Thoracic aorta (tissue), 2 donors: ENCODE measurements at regions not wholly inside any gene's neighbourhood (a gene's known extent, or its start where the extent isn't known, plus 50 kb on each side); places are given as distances from the start of the nearest gene placed in this dataset.
A peak's percentile ranks its signal among the peaks of the same experiment; 100 is the strongest.

Experiments
- ATAC-seq: fragments of 150-250 bp; one replicate; pipeline ENCODE4 v1.8.0; 2017; ENCODE audit warnings: low read depth; ENCODE audit not compliant: insufficient number of reproducible peaks, low FRiP score
- DNase-seq: peaks from one replicate; pipeline ENCODE4 v3.0.0-alpha.2; 2020; ENCODE audit warnings: low spot score
- H3K27ac ChIP-seq, 2 donors: fragments of 200-600 bp; sonication (generic); 1 replicate in 1 of 2; 2 replicates in 1 of 2; pipeline ENCODE4 v1.5.1; 2016; ENCODE audit warnings: mild to moderate bottlenecking in 2 of 2, moderate library complexity in 2 of 2
- H3K27me3 ChIP-seq: fragments of 200-600 bp; sonication (generic); replicated peaks from 2 replicates; pipeline ENCODE4 v1.6.0; 2016; ENCODE audit warnings: mild to moderate bottlenecking; ENCODE audit not compliant: insufficient read depth
- H3K36me3 ChIP-seq: fragments of 200-600 bp; sonication (generic); one replicate; pipeline ENCODE4 v1.5.1; 2016
- H3K4me1 ChIP-seq, 2 donors: fragments of 200-600 bp; sonication (generic); 1 replicate in 1 of 2; 2 replicates in 1 of 2; pipeline versions ENCODE4 v1.5.1 to v1.6.0; 2016; ENCODE audit warnings: low read depth in 2 of 2, mild to moderate bottlenecking in 1 of 2; ENCODE audit not compliant: control insufficient read depth in 1 of 2
- H3K4me3 ChIP-seq: fragments of 200-600 bp; sonication (generic); 2 replicates; pipeline ENCODE4 v1.5.1; 2016; ENCODE audit warnings: mild to moderate bottlenecking
- H3K9me3 ChIP-seq: fragments of 200-600 bp; sonication (generic); 2 replicates; pipeline ENCODE4 v1.5.1; 2016
- TF ChIP-seq, protein P1 (sequence below): fragments of 200-600 bp; sonication (generic); IDR thresholded peaks from one replicate; pipeline ENCODE4 v1.5.1; 2019; ENCODE audit warnings: antibody characterized with exemption

DNA sequence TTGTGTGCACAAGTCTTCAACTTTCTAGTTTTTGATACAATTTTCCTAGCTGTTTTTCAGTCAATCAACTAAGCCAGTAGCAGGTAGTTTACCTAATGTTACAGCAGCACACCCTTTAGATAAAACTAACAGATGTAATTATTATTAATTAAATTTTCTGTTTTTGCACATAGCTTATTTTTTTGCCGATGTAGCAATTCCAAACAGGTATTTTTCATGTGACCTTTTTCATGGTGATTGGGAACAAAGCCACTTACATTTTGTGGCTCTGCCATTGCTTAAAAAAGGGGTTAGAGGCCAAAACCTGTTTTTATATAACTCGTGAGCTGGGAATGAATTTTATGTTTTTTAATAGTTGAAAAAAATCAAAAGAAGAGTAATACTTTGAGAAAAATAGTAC lies 724.5 kb downstream of the FAM181B start:
- DNase-seq (no peak), ATAC-seq (no peak)
- Histone ChIP-seq H3K27me3 (no peaks in the 10 kb centered on the region), H3K27ac (no peak overlapping the region), H3K36me3 (no peaks in the 10 kb centered on the region), H3K4me3 (no peak overlapping the region), H3K4me1 (peaks cover 0 to 6% of the 10 kb centered on the region in 2 donors), H3K9me3 (no peaks in the 10 kb centered on the region)
- TF ChIP-seq, protein P1, sequence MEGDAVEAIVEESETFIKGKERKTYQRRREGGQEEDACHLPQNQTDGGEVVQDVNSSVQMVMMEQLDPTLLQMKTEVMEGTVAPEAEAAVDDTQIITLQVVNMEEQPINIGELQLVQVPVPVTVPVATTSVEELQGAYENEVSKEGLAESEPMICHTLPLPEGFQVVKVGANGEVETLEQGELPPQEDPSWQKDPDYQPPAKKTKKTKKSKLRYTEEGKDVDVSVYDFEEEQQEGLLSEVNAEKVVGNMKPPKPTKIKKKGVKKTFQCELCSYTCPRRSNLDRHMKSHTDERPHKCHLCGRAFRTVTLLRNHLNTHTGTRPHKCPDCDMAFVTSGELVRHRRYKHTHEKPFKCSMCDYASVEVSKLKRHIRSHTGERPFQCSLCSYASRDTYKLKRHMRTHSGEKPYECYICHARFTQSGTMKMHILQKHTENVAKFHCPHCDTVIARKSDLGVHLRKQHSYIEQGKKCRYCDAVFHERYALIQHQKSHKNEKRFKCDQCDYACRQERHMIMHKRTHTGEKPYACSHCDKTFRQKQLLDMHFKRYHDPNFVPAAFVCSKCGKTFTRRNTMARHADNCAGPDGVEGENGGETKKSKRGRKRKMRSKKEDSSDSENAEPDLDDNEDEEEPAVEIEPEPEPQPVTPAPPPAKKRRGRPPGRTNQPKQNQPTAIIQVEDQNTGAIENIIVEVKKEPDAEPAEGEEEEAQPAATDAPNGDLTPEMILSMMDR = no peak

- Histone ChIP-seq H3K27me3 (no peaks in the 10 kb centered on the region), H3K4me1 (peaks cover 0 to 13% of the 10 kb centered on the region in 2 donors), H3K27ac (no peak overlapping the region), H3K9me3 (no peaks in the 10 kb centered on the region), H3K4me3 (no peak overlapping the region), H3K36me3 (no peaks in the 10 kb centered on the region)
- TF ChIP-seq, protein P1 = no peak
- DNase-seq = no peak
- ATAC-seq = no peak
Observed at GRCh38 chr11:82007521-82007920, 726.1 kb downstream of the FAM181B start.

DNA sequence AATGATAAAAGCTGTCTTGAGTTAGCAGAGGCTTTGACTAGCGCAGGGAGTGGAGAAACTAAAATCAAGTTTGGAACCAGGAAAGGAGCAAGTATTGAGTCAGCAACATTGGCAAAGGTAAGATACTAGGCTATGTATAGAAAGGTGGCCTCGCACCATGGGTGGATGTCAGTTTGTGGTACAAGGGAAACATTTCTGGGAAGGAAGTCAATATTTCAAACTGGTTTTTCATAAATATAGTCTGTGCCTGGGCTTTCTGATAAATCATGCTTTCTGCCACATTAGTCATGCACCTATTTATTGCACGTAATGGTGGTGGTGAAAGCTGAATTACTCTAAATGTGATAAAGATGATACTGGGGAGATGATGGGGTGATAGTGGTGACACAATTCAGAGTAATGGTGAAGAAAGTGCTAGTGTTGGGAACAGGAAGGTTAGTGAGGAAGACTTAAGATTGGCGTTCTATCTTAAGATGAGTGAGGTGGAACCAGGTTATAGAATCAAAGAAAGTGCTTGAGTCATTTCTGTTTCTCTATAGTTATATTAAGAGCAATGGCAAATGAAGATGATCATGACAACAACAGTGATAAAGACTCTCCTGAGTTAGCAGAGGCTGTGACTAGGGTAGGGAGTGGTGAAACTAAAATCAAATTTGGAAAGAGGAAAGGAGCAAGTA lies 729.0 kb downstream of the FAM181B start:
- peaks cover 0 to 13% of the 10 kb centered on the region in 2 donors for H3K4me1 ChIP-seq
- ATAC-seq (no peak), DNase-seq (no peak)
- H3K27me3 ChIP-seq = no peaks in the 10 kb centered on the region
- H3K27ac ChIP-seq = no peak overlapping the region
- no peaks in the 10 kb centered on the region for H3K36me3 ChIP-seq
- no peaks in the 10 kb centered on the region for H3K9me3 ChIP-seq
- no peak overlapping the region for H3K4me3 ChIP-seq
- TF ChIP-seq, protein P1 = no peak

DNA sequence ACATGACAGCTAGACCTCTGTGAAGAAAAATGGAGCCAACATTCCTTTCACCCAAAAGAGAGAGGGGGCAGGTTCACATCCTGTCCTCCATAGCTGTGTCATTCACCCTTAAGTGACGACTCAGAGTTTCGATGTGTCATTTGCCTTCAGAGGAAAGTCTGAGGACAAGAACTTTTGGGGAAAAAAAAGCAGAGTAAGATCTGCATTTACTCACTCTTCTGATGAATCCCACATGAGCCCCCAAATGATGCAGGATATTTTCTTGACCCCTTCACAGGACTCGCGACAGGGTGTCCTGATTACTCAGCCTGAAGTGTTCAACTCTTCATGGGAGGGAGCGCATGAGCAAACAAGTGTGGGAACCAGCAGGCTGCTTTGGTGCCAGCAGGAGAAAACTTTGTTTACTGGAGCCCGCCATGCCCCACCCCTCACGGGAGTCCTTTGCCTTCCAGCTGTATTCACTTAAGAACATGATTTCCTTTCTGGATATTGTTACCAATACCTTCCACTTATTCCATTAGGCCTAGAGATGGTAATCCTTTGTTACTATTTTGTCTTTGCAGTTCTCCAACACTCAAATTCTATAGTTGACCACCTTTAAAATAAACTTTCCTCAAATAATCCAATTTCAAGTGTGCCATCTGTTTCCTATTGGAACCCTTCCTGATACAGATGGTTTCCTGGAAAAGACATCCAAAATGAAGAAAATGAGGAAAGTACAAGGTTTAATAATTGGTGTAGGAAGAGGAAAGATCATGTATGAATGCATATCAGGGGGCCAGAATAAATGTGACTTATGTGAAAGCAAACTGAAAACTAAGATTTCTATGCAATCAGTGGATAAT lies 729.8 kb downstream of the FAM181B start:
- Histone ChIP-seq H3K27ac (no peak overlapping the region), H3K9me3 (no peaks in the 10 kb centered on the region), H3K36me3 (no peaks in the 10 kb centered on the region), H3K4me3 (no peak overlapping the region), H3K4me1 (peaks cover 0 to 13% of the 10 kb centered on the region in 2 donors), H3K27me3 (no peaks in the 10 kb centered on the region)
- DNase-seq (no peak), ATAC-seq (peak; percentile 29)
- TF ChIP-seq, protein P1 = no peak

GRCh38 chr11:82003024-82003423 lies 730.6 kb downstream of the FAM181B start:
- ATAC-seq = no peak
- no peaks in the 10 kb centered on the region for H3K36me3 ChIP-seq
- TF ChIP-seq, protein P1 = no peak

More at GRCh38 chr11:82003024-82003423, 730.6 kb downstream of the FAM181B start:
- no peaks in the 10 kb centered on the region for H3K9me3 ChIP-seq
- H3K4me3 ChIP-seq = no peak overlapping the region
- H3K27ac ChIP-seq = no peak overlapping the region
- H3K27me3 ChIP-seq = no peaks in the 10 kb centered on the region
- peaks cover 0 to 13% of the 10 kb centered on the region in 2 donors for H3K4me1 ChIP-seq
- DNase-seq = no peak
